GM23338 (cell line): ENCODE measurements at regions not wholly inside any gene's neighbourhood (a gene's known extent, or its start where the extent isn't known, plus 50 kb on each side); places are given as distances from the start of the nearest gene placed in this dataset.

ENCODE experiments used
- ATAC-seq: fragments of 200-7000 bp; cut with Tn5 transposase; 3 replicates; pipeline ENCODE4 v1.9.1; 2020
- DNase-seq: peaks from one replicate; pipeline ENCODE4 v3.0.0-alpha.2; 2015; ENCODE audit warnings: low spot score
- H2AFZ ChIP-seq: fragments of 200-600 bp; sonication (generic); 2 replicates; pipeline ENCODE4 v1.8.0; 2016; ENCODE audit warnings: antibody characterized with exemption, mild to moderate bottlenecking, moderate library complexity
- H3F3A ChIP-seq: fragments of 200-600 bp; sonication (generic); replicated peaks from 2 replicates; pipeline ENCODE4 v1.8.0; 2017; ENCODE audit warnings: antibody characterized with exemption, mixed run types, low read depth
- H3K27ac ChIP-seq: fragments of 200-600 bp; sonication (generic); 2 replicates; pipeline ENCODE4 v1.6.1; 2016; ENCODE audit warnings: low read depth
- H3K27me3 ChIP-seq: fragments of 200-600 bp; sonication (generic); 2 replicates; pipeline ENCODE4 v1.8.0; 2016; ENCODE audit warnings: mild to moderate bottlenecking, mixed run types, moderate library complexity; ENCODE audit not compliant: insufficient read depth
- H3K36me3 ChIP-seq: fragments of 200-600 bp; sonication (generic); 2 replicates; pipeline ENCODE4 v1.8.0; 2016; ENCODE audit warnings: mild to moderate bottlenecking; ENCODE audit not compliant: insufficient read depth
- H3K4me1 ChIP-seq: fragments of 200-600 bp; sonication (generic); 2 replicates; pipeline ENCODE4 v1.8.0; 2016; ENCODE audit warnings: mild to moderate bottlenecking, moderate library complexity; ENCODE audit not compliant: insufficient read depth
- H3K4me2 ChIP-seq: fragments of 200-600 bp; sonication (generic); 2 replicates; pipeline ENCODE4 v1.7.1; 2017; ENCODE audit warnings: mixed run types
- H3K4me3 ChIP-seq: fragments of 200-600 bp; sonication (generic); 2 replicates; pipeline ENCODE4 v1.6.1; 2016; ENCODE audit warnings: mixed run types
- H3K79me2 ChIP-seq: fragments of 200-600 bp; sonication (generic); replicated peaks from 2 replicates; pipeline ENCODE4 v1.8.0; 2017; ENCODE audit warnings: mild to moderate bottlenecking; ENCODE audit not compliant: insufficient read depth
- H3K9me2 ChIP-seq: fragments of 200-600 bp; sonication (generic); 2 replicates; pipeline ENCODE4 v1.8.0; 2017; ENCODE audit not compliant: insufficient read depth
- H4K20me1 ChIP-seq: fragments of 200-600 bp; sonication (generic); replicated peaks from 2 replicates; pipeline ENCODE4 v1.8.0; 2017; ENCODE audit warnings: mild to moderate bottlenecking; ENCODE audit not compliant: insufficient read depth
- H3K27ac Mint-ChIP-seq: 2 replicates; pipeline ENCODE4 v1.8.0; 2020; ENCODE audit warnings: inconsistent platforms, mild to moderate bottlenecking, moderate library complexity, mixed read lengths
- H3K27me3 Mint-ChIP-seq: 3 replicates; pipeline ENCODE4 v1.8.0; 2022; ENCODE audit warnings: low read depth, mild to moderate bottlenecking, moderate library complexity, mixed read lengths, inconsistent platforms; ENCODE audit not compliant: insufficient read depth, poor library complexity
- H3K36me3 Mint-ChIP-seq: 3 replicates; pipeline ENCODE4 v1.8.0; 2021; ENCODE audit warnings: low read depth, mild to moderate bottlenecking, inconsistent platforms, moderate library complexity, mixed read lengths
- H3K4me1 Mint-ChIP-seq: 3 replicates; pipeline ENCODE4 v1.8.0; 2020; ENCODE audit warnings: mild to moderate bottlenecking, inconsistent platforms, mixed read lengths
- H3K4me3 Mint-ChIP-seq: 3 replicates; pipeline ENCODE4 v1.8.0; 2021; ENCODE audit warnings: moderate library complexity, mild to moderate bottlenecking, inconsistent platforms, mixed read lengths
- H3K9me3 Mint-ChIP-seq: 3 replicates; pipeline ENCODE4 v1.8.0; 2020; ENCODE audit warnings: moderate library complexity, mild to moderate bottlenecking, inconsistent platforms, mixed read lengths
- EZH2 ChIP-seq: fragments of 200-600 bp; sonication (generic); IDR thresholded peaks from one replicate; pipeline ENCODE4 v1.8.0; 2017; ENCODE audit warnings: antibody characterized with exemption, mild to moderate bottlenecking, low read depth; ENCODE audit not compliant: unreplicated experiment
- EZH2phosphoT487 ChIP-seq: fragments of 200-600 bp; sonication (generic); IDR thresholded peaks from one replicate; pipeline ENCODE4 v1.8.1; 2018; ENCODE audit warnings: antibody characterized with exemption; ENCODE audit not compliant: unreplicated experiment
- JUNB ChIP-seq: IDR thresholded peaks from one replicate; pipeline ENCODE4 v1.6.1; 2016; ENCODE audit warnings: antibody characterized with exemption; ENCODE audit not compliant: unreplicated experiment
- NANOG ChIP-seq: IDR thresholded peaks from 2 replicates; pipeline ENCODE4 v1.6.1; 2016; ENCODE audit warnings: antibody characterized with exemption, borderline replicate concordance
- POLR2AphosphoS5 ChIP-seq: IDR thresholded peaks from 2 replicates; pipeline ENCODE4 v1.6.1; 2016; ENCODE audit warnings: antibody characterized with exemption, low read depth
- STAT1 ChIP-seq: IDR thresholded peaks from one replicate; pipeline ENCODE4 v1.6.1; 2016; ENCODE audit warnings: antibody characterized with exemption; ENCODE audit not compliant: unreplicated experiment
- ZNF114 ChIP-seq: fragments of 250-450 bp; sonication (Bioruptor Pico); IDR thresholded peaks from 2 replicates; pipeline ENCODE4 v1.5.0; 2020; ENCODE audit warnings: mild to moderate bottlenecking, moderate library complexity
- ZNF331 ChIP-seq: fragments of 250-450 bp; sonication (Bioruptor Pico); IDR thresholded peaks from 2 replicates; pipeline ENCODE4 v1.5.0; 2020; ENCODE audit warnings: low read depth, mild to moderate bottlenecking, moderate library complexity
- TF ChIP-seq, protein P1 (sequence below), 2 experiments: fragments of 200-600 bp in 1 of 2; sonication (generic) in 1 of 2; conservative IDR thresholded peaks; 2 replicates each; pipeline versions ENCODE4 v1.5.1 to v1.6.1; 2016 to 2017; ENCODE audit warnings: antibody characterized with exemption in 2 of 2, low read depth in 2 of 2, mild to moderate bottlenecking in 2 of 2, moderate library complexity in 1 of 2
- TF ChIP-seq, protein P2 (sequence below): IDR thresholded peaks from one replicate; pipeline ENCODE4 v1.6.1; 2018; ENCODE audit warnings: antibody characterized with exemption; ENCODE audit not compliant: unreplicated experiment
- TF ChIP-seq, protein P3 (sequence below): IDR thresholded peaks from 2 replicates; pipeline ENCODE4 v1.6.1; 2016; ENCODE audit warnings: antibody characterized with exemption

DNA sequence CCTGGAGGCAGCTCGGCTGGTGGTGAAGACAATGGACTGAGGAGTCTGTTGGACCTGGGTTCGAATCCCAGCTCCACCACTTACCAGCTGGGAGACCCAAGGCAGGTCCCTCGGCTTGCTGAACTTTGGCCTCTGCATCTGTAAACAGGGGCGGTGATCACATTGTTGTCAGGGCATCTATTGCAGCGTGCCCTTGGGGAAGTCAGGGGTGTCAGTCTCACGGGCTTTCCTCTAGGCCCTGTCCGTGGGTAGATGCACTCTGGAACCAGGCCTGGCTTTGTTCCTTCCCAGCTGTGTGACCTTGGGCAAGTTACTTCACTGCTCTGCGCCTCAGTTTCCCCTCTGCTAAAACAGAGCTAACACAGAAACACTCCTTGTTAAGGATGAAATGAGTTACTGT lies 68.8 kb upstream of the SLC6A6 start (continued):
- TF ChIP-seq STAT1 (no peak), NANOG (no peak), EZH2 (no peak), POLR2AphosphoS5 (no peak), ZNF114 (CRISPR knock-in tag) (no peak)
- TF ChIP-seq, protein P1, sequence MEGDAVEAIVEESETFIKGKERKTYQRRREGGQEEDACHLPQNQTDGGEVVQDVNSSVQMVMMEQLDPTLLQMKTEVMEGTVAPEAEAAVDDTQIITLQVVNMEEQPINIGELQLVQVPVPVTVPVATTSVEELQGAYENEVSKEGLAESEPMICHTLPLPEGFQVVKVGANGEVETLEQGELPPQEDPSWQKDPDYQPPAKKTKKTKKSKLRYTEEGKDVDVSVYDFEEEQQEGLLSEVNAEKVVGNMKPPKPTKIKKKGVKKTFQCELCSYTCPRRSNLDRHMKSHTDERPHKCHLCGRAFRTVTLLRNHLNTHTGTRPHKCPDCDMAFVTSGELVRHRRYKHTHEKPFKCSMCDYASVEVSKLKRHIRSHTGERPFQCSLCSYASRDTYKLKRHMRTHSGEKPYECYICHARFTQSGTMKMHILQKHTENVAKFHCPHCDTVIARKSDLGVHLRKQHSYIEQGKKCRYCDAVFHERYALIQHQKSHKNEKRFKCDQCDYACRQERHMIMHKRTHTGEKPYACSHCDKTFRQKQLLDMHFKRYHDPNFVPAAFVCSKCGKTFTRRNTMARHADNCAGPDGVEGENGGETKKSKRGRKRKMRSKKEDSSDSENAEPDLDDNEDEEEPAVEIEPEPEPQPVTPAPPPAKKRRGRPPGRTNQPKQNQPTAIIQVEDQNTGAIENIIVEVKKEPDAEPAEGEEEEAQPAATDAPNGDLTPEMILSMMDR (conservative IDR thresholded peaks at IDR 0.05; ENCODE audit: low read depth in 2 of 2): no peak

DNA sequence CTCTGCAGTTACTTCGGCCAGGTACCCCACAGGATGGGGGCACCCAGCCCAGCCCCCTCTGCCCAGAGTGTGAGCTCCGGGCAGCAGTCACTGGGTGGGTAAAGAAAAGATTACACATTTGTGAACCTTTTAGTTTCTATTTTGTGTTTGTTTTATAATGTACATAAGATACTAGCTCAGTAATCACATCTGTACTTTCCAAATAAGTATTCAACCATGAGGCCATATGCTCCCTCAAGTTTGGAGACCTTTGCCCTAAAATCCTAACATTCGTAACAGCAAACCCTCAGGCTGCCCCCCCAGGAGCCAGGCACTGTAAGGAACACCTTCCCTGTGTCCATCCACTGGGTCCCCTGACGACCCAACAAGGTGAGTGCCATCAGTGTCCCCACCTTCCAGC lies 68.3 kb upstream of the SLC6A6 start:
- Histone ChIP-seq H4K20me1 (no peaks in the 10 kb centered on the region), H3K79me2 (no peaks in the 10 kb centered on the region), H3K36me3 (no peaks in the 10 kb centered on the region), H3K4me2 (no peak overlapping the region), H3K9me2 (no peaks in the 10 kb centered on the region), H3K4me1 (peaks cover 4% of the 10 kb centered on the region), H2AFZ (no peak overlapping the region), H3K4me3 (no peak overlapping the region), H3K27ac (no peak overlapping the region), H3K27me3 (no peaks in the 10 kb centered on the region), H3F3A (0 out of 2 replicates have a peak, but pooled peaks cover 4% of the 10 kb centered on the region)
- Mint-ChIP-seq H3K4me1 (peaks cover 18% of the 10 kb centered on the region), H3K9me3 (no peaks in the 10 kb centered on the region; the same call in 2 of the 3 replicates), H3K27ac (no peak overlapping the region), H3K27me3 (no peaks in the 10 kb centered on the region), H3K36me3 (no peaks in the 10 kb centered on the region), H3K4me3 (no peak overlapping the region)
- no peak for ATAC-seq
- DNase-seq: no peak
- TF ChIP-seq STAT1: no peak

DNA sequence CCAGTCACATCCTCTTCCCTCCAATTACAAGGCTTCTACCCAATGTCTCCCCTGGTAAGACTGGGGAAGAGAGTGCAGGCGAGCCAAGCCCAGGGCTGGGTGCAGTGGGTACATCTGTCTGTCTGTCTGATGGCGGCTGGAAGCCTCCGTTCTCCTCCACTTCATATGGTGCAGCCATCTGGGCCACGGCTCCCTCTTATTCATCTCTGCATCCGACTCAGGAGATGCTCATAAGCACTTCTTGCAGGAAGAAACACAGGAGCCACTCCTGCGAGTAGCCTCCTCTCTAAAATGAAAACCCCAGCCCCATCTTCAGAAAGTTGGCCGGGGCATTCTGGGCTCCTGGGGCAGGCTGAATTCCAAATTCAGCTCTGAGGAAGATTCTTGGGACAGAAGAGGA lies 67.5 kb upstream of the SLC6A6 start:
- H4K20me1 ChIP-seq: no peaks in the 10 kb centered on the region
- Mint-ChIP-seq H3K36me3 (no peaks in the 10 kb centered on the region), H3K4me1 (peaks cover 11% of the 10 kb centered on the region), H3K27me3 (no peaks in the 10 kb centered on the region), H3K4me3 (no peak overlapping the region), H3K9me3 (no peaks in the 10 kb centered on the region; the same call in 2 of the 3 replicates), H3K27ac (no peak overlapping the region)
- no peak for ATAC-seq
- no peak overlapping the region; the same call in 1 of the 2 replicates for H2AFZ ChIP-seq
- no peaks in the 10 kb centered on the region for H3K9me2 ChIP-seq
- H3K4me1 ChIP-seq: peaks cover 4% of the 10 kb centered on the region
- H3K27ac ChIP-seq: no peak overlapping the region
- TF ChIP-seq NANOG (no peak), JUNB (no peak), POLR2AphosphoS5 (no peak), ZNF331 (CRISPR knock-in tag) (no peak), EZH2 (no peak), EZH2phosphoT487 (no peak), STAT1 (no peak), ZNF114 (CRISPR knock-in tag) (no peak)
- TF ChIP-seq, protein P2, sequence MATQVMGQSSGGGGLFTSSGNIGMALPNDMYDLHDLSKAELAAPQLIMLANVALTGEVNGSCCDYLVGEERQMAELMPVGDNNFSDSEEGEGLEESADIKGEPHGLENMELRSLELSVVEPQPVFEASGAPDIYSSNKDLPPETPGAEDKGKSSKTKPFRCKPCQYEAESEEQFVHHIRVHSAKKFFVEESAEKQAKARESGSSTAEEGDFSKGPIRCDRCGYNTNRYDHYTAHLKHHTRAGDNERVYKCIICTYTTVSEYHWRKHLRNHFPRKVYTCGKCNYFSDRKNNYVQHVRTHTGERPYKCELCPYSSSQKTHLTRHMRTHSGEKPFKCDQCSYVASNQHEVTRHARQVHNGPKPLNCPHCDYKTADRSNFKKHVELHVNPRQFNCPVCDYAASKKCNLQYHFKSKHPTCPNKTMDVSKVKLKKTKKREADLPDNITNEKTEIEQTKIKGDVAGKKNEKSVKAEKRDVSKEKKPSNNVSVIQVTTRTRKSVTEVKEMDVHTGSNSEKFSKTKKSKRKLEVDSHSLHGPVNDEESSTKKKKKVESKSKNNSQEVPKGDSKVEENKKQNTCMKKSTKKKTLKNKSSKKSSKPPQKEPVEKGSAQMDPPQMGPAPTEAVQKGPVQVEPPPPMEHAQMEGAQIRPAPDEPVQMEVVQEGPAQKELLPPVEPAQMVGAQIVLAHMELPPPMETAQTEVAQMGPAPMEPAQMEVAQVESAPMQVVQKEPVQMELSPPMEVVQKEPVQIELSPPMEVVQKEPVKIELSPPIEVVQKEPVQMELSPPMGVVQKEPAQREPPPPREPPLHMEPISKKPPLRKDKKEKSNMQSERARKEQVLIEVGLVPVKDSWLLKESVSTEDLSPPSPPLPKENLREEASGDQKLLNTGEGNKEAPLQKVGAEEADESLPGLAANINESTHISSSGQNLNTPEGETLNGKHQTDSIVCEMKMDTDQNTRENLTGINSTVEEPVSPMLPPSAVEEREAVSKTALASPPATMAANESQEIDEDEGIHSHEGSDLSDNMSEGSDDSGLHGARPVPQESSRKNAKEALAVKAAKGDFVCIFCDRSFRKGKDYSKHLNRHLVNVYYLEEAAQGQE: no peak
- TF ChIP-seq, protein P3, sequence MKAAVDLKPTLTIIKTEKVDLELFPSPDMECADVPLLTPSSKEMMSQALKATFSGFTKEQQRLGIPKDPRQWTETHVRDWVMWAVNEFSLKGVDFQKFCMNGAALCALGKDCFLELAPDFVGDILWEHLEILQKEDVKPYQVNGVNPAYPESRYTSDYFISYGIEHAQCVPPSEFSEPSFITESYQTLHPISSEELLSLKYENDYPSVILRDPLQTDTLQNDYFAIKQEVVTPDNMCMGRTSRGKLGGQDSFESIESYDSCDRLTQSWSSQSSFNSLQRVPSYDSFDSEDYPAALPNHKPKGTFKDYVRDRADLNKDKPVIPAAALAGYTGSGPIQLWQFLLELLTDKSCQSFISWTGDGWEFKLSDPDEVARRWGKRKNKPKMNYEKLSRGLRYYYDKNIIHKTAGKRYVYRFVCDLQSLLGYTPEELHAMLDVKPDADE: no peak
- no peak for DNase-seq
- H3K79me2 ChIP-seq: no peaks in the 10 kb centered on the region
- H3K27me3 ChIP-seq: no peaks in the 10 kb centered on the region
- H3K36me3 ChIP-seq: no peaks in the 10 kb centered on the region
- H3K4me2 ChIP-seq: no peak overlapping the region
- 0 out of 2 replicates have a peak, but pooled peaks cover 2% of the 10 kb centered on the region for H3F3A ChIP-seq
- no peak overlapping the region for H3K4me3 ChIP-seq
